Stomach (tissue), 8 donors: ENCODE measurements at regions not wholly inside any gene's neighbourhood (a gene's known extent, or its start where the extent isn't known, plus 50 kb on each side); places are given as distances from the start of the nearest gene placed in this dataset.

Source experiments
- DNase-seq, 2 donors: peaks; one replicate each; pipeline versions ENCODE4 v3.0.0 to v3.0.0-alpha.2; 2013 to 2019
- H3K27ac ChIP-seq, 5 donors: fragments of 200-600 bp in 4 of 5; sonication (generic) in 4 of 5; one replicate each; pipeline ENCODE4 v1.5.1; 2013 to 2019; ENCODE audit warnings: mild to moderate bottlenecking in 1 of 5, moderate library complexity in 1 of 5
- H3K27me3 ChIP-seq, 3 donors: fragments of 200-600 bp; sonication (generic); one replicate each; pipeline ENCODE4 v1.5.1; 2017 to 2019; ENCODE audit warnings: mixed run types in 1 of 3
- H3K36me3 ChIP-seq, 4 donors: fragments of 200-600 bp; sonication (generic); 1 replicate in 3 of 4; 2 replicates in 1 of 4; pipeline ENCODE4 v1.5.1; 2016 to 2019
- H3K4me1 ChIP-seq, 4 donors: fragments of 200-600 bp; sonication (generic); one replicate each; pipeline ENCODE4 v1.5.1; 2016 to 2019
- H3K4me3 ChIP-seq, 4 donors: fragments of 200-600 bp; sonication (generic) in 3 of 4; one replicate each; pipeline ENCODE4 v1.5.1; 2016 to 2019; ENCODE audit warnings: mild to moderate bottlenecking in 1 of 4
- H3K9me3 ChIP-seq, 4 donors: fragments of 200-600 bp; sonication (generic); one replicate each; pipeline ENCODE4 v1.5.1; 2016 to 2019
- EP300 ChIP-seq: sonication (generic); formaldehyde crosslinking; IDR thresholded peaks from one replicate; pipeline ENCODE4 v1.6.1; 2017; ENCODE audit warnings: antibody characterized with exemption
- POLR2A ChIP-seq, 4 donors: fragments of 450-650 bp; IDR thresholded peaks; one replicate each; pipeline ENCODE4 v1.6.1; 2016; ENCODE audit warnings: antibody characterized with exemption in 4 of 4, control low read depth in 2 of 4, mild to moderate bottlenecking in 1 of 4, moderate library complexity in 1 of 4
- POLR2AphosphoS5 ChIP-seq, 3 donors: sonication (generic); formaldehyde crosslinking; IDR thresholded peaks; one replicate each; pipeline ENCODE4 v1.6.1; 2016; ENCODE audit warnings: antibody characterized with exemption in 3 of 3
- WGBS, 5 donors: extraction: QIAGEN DNeasy Blood & Tissue Kit in 3 of 5; methylation state at CpG; one replicate each; pipeline versions ENCODE4 v1.1.5 to v1.1.7; 2013 to 2018; 5-methylcytosine and 5-hydroxymethylcytosine counted together
- intact Hi-C: fragments of 100-400 bp; cut with DNase I; formaldehyde crosslinking; loops from one replicate; pipeline ENCODE4 v1.15.1; 2023; ENCODE audit warnings: low total_unique reads
- donor health status: healthy with polysubstance abuse.
- donor health status: Bipolar disorder and iron deficiency.
- donor health status: healthy.

- H3K27me3 ChIP-seq: no peaks in the 10 kb centered on the region
- H3K4me1 ChIP-seq: no peaks in the 10 kb centered on the region
- no peak overlapping the region for H3K27ac ChIP-seq
- no peak for DNase-seq
- no peaks in the 10 kb centered on the region for H3K36me3 ChIP-seq
- intact Hi-C loops: no loop called here
- no peak overlapping the region for H3K4me3 ChIP-seq
- WGBS, 5 donors: 91 to 94% (median 93%) methylated on average over 3 of the region's 3 CpGs
- H3K9me3 ChIP-seq: no peaks in the 10 kb centered on the region
- TF ChIP-seq POLR2AphosphoS5 (IDR thresholded peaks at IDR 0.05): no peak
Observed at GRCh38 chr3:170637306-170637705, 51.4 kb upstream of the SLC7A14 start.

- 74 to 81% (median 77%) methylated on average over 5 of the region's 5 CpGs for WGBS, 5 donors
- intact Hi-C loops: no loop called here
- H3K27me3 ChIP-seq: no peaks in the 10 kb centered on the region
- no peaks in the 10 kb centered on the region for H3K4me1 ChIP-seq
- H3K36me3 ChIP-seq: no peaks in the 10 kb centered on the region
- no peak for DNase-seq
- no peaks in the 10 kb centered on the region for H3K9me3 ChIP-seq
- TF ChIP-seq POLR2A (IDR thresholded peaks at IDR 0.05): no peak
- TF ChIP-seq POLR2AphosphoS5 (IDR thresholded peaks at IDR 0.05): no peak
- TF ChIP-seq EP300: no peak
- no peak overlapping the region for H3K4me3 ChIP-seq
- no peak overlapping the region for H3K27ac ChIP-seq
Observed at GRCh38 chr3:170636400-170636973, 50.6 kb upstream of the SLC7A14 start.
